K562 (cell line): ENCODE measurements at regions not wholly inside any gene's neighbourhood (a gene's known extent, or its start where the extent isn't known, plus 50 kb on each side); places are given as distances from the start of the nearest gene placed in this dataset.

ENCODE experiments used
- ATAC-seq: fragments of 200-7000 bp; cut with Tn5 transposase; 3 replicates; pipeline ENCODE4 v1.9.1; 2020; ENCODE audit warnings: moderate library complexity
- BruUV-seq: library from RNA; stranded (reverse); fragments of 400-500 nt; replicated peaks from 2 replicates; lab custom pipeline; 2021; lab: Mats Ljungman, UMichigan
- CTCF ChIA-PET: fragments of 300-600 bp; formaldehyde crosslinking; extraction: SDS; loops from one replicate; lab custom pipeline; 2021; ENCODE audit warnings: low intra/inter-chr PET ratio; lab: Yijun Ruan, JAX
- POLR2A ChIA-PET: fragments of 300-600, 350-650 bp; sonication (Branson Sonifier 250); formaldehyde crosslinking; extraction: SDS; loops from one replicate; lab custom pipeline; 2021; ENCODE audit warnings: antibody characterized with exemption, inconsistent platforms; lab: Yijun Ruan, JAX
- DNase-seq, 4 experiments: peaks; one replicate each; pipeline versions ENCODE4 v3.0.0 to v3.0.0-alpha.2; 2011 to 2018; ENCODE audit warnings: low spot score in 3 of 4, mixed read lengths in 3 of 4; ENCODE audit errors: extremely low read depth in 1 of 4
- FAIRE-seq: peaks from 2 replicates; lab custom pipeline; 2011; peaks lifted over from hg19 to GRCh38; lab: Jason Lieb, UNC
- H2AFZ ChIP-seq: 2 replicates; pipeline ENCODE4 v1.6.0; 2011; ENCODE audit warnings: low read depth, low read length, control low read depth, inconsistent platforms
- H3K27ac ChIP-seq: fragments of 200-600 bp; 3 replicates; pipeline ENCODE4 v1.8.0; 2011; ENCODE audit warnings: low read depth, mild to moderate bottlenecking, control low read depth, inconsistent platforms, low read length, moderate library complexity, mixed read lengths; ENCODE audit errors: extremely low read depth
- H3K27me3 ChIP-seq, 2 experiments: fragments of 300-600 bp in 1 of 2; 2 replicates in 1 of 2; 3 replicates in 1 of 2; pipeline versions ENCODE4 v1.6.0 to v1.8.0; 2011; ENCODE audit warnings: inconsistent platforms in 2 of 2, low read length in 2 of 2, mild to moderate bottlenecking in 1 of 2, mixed read lengths in 1 of 2, moderate library complexity in 1 of 2; ENCODE audit not compliant: control insufficient read depth in 2 of 2, insufficient read depth in 2 of 2
- H3K36me3 ChIP-seq: fragments of 300-600 bp; 3 replicates; pipeline ENCODE4 v1.8.0; 2011; ENCODE audit warnings: mild to moderate bottlenecking, low read length, inconsistent platforms; ENCODE audit not compliant: control insufficient read depth, insufficient read depth
- H3K4me1 ChIP-seq, 2 experiments: fragments of 200-600 bp in 1 of 2; replicated peaks in 1 of 2; 2 replicates in 1 of 2; 3 replicates in 1 of 2; pipeline versions ENCODE4 v1.5.1 to v1.8.0; 2011; ENCODE audit warnings: inconsistent platforms in 2 of 2, low read length in 2 of 2, mild to moderate bottlenecking in 1 of 2, mixed read lengths in 1 of 2, moderate library complexity in 1 of 2; ENCODE audit not compliant: control insufficient read depth in 2 of 2, insufficient read depth in 2 of 2
- H3K4me2 ChIP-seq: 2 replicates; pipeline ENCODE4 v1.6.1; 2011; ENCODE audit warnings: low read length, control low read depth, inconsistent platforms, mixed read lengths; ENCODE audit not compliant: insufficient read depth
- H3K4me3 ChIP-seq: fragments of 200-600 bp; sonication (generic), shearing (Covaris generic); 2 replicates; pipeline ENCODE4 v1.5.1; 2016; ENCODE audit warnings: control low read depth, inconsistent platforms
- H3K79me2 ChIP-seq: fragments of 200-600 bp; 3 replicates; pipeline ENCODE4 v1.8.0; 2011; ENCODE audit warnings: low read length, inconsistent platforms; ENCODE audit not compliant: control insufficient read depth, insufficient read depth
- H3K9ac ChIP-seq, 2 experiments: 2 replicates each; pipeline versions ENCODE4 v1.6.0 to v1.6.1; 2011; ENCODE audit warnings: low read depth in 2 of 2, low read length in 2 of 2, control low read depth in 1 of 2, inconsistent platforms in 1 of 2, mild to moderate bottlenecking in 1 of 2, mixed read lengths in 1 of 2; ENCODE audit not compliant: insufficient read depth in 1 of 2
- H3K9me1 ChIP-seq: one replicate; pipeline ENCODE4 v1.6.0; 2011; ENCODE audit warnings: inconsistent platforms, mild to moderate bottlenecking, low read length, moderate library complexity; ENCODE audit not compliant: control insufficient read depth, insufficient read depth
- H3K9me3 ChIP-seq: replicated peaks from 2 replicates; pipeline ENCODE4 v1.5.1; 2011; ENCODE audit warnings: low read depth, low read length, inconsistent platforms; ENCODE audit not compliant: control insufficient read depth, insufficient read depth
- H4K20me1 ChIP-seq: replicated peaks from 2 replicates; pipeline ENCODE4 v1.6.1; 2011; ENCODE audit warnings: low read length, inconsistent platforms, mixed read lengths; ENCODE audit not compliant: control insufficient read depth, insufficient read depth
- CHD1 ChIP-seq: fragments of 200-600 bp; sonication (generic); IDR thresholded peaks from one replicate; pipeline ENCODE4 v1.6.1; 2012; ENCODE audit warnings: mild to moderate bottlenecking, moderate library complexity, low read length, inconsistent platforms
- HSF4 ChIP-seq: fragments of 250-450 bp; sonication (Bioruptor Pico); IDR thresholded peaks from 2 replicates; pipeline ENCODE4 v2.1.2; 2022; ENCODE audit warnings: mild to moderate bottlenecking, moderate library complexity, borderline replicate concordance
- JUNB ChIP-seq: fragments of 450-650 bp; formaldehyde crosslinking; conservative IDR thresholded peaks from 2 replicates; pipeline ENCODE4 v1.4.0; 2020; ENCODE audit warnings: mild to moderate bottlenecking
- KAT7 ChIP-seq: sonication (generic); formaldehyde crosslinking; IDR thresholded peaks from 2 replicates; pipeline ENCODE4 v1.8.0; 2022; ENCODE audit warnings: missing genetic modification reagents, mild to moderate bottlenecking, borderline replicate concordance
- MECOM ChIP-seq: fragments of 250-450 bp; sonication (Bioruptor Pico); IDR thresholded peaks from 2 replicates; pipeline ENCODE4 v1.8.0; 2022; ENCODE audit warnings: inconsistent platforms
- NR4A1 ChIP-seq, 2 experiments: fragments of 250-450 bp in 1 of 2; fragments of 450-650 bp in 1 of 2; sonication (Bioruptor Pico) in 1 of 2; IDR thresholded peaks; 2 replicates each; pipeline versions ENCODE4 v1.4.0 to v1.6.1; 2016 to 2020; ENCODE audit warnings: mild to moderate bottlenecking in 2 of 2, missing compliant biosample characterization in 1 of 2, missing genetic modification characterization in 1 of 2, moderate library complexity in 1 of 2
- RBM25 ChIP-seq: fragments of 200-400 bp; formaldehyde crosslinking; IDR thresholded peaks from 2 replicates; pipeline ENCODE4 v1.6.1; 2018; ENCODE audit warnings: low read length, low read depth, moderate library complexity; ENCODE audit not compliant: severe bottlenecking
- TCFL5 ChIP-seq: fragments of 250-450 bp; sonication (Bioruptor Pico); conservative IDR thresholded peaks from 2 replicates; pipeline ENCODE4 v1.6.1; 2021; ENCODE audit warnings: mild to moderate bottlenecking, moderate library complexity, matching md5 sums
- ZFP36 ChIP-seq: fragments of 150-350 bp; IDR thresholded peaks from 2 replicates; pipeline ENCODE4 v1.6.1; 2018; ENCODE audit warnings: low read length, low read depth; ENCODE audit not compliant: partially characterized antibody
- WGBS: fragments of 100-300 bp; shearing (Covaris generic); methylation state at CpG from one replicate; pipeline ENCODE4 v1.1.6; 2016; ENCODE audit warnings: low coverage, mixed read lengths; ENCODE audit not compliant: insufficient coverage; ENCODE audit errors: missing lambda C conversion rate; 5-methylcytosine and 5-hydroxymethylcytosine counted together
- in situ Hi-C: fragments of 300-500 bp; cut with MboI; formaldehyde crosslinking; loops from 4 replicates; pipeline ENCODE4 v1.15.0; 2018; ENCODE audit warnings: inconsistent platforms, mixed read lengths
- intact Hi-C: fragments of 100-400 bp; cut with micrococcal nuclease; formaldehyde crosslinking; loops from 2 replicates; pipeline ENCODE4 v1.14.2; 2022
- TF ChIP-seq, protein P1 (sequence below): sonication (generic); formaldehyde crosslinking; IDR thresholded peaks from 2 replicates; pipeline ENCODE4 v1.8.1; 2023; ENCODE audit warnings: mild to moderate bottlenecking, missing genetic modification reagents
- TF ChIP-seq, protein P2 (sequence below): sonication (generic); formaldehyde crosslinking; IDR thresholded peaks from 2 replicates; pipeline ENCODE4 v1.9.0; 2022; ENCODE audit warnings: mild to moderate bottlenecking, missing genetic modification reagents

- TF ChIP-seq CHD1 (no peak), JUNB (CRISPR knock-in tag) (no peak), MECOM (CRISPR knock-in tag) (no peak), ZFP36 (peak; percentile 59), RBM25 (peak; percentile 72), HSF4 (CRISPR knock-in tag) (no peak), NR4A1 (CRISPR knock-in tag; IDR thresholded peaks at IDR 0.05) (no peak), NR4A1 (tag; IDR thresholded peaks at IDR 0.05) (no peak), TCFL5 (CRISPR knock-in tag) (no peak), KAT7 (no peak)
- TF ChIP-seq, protein P1, sequence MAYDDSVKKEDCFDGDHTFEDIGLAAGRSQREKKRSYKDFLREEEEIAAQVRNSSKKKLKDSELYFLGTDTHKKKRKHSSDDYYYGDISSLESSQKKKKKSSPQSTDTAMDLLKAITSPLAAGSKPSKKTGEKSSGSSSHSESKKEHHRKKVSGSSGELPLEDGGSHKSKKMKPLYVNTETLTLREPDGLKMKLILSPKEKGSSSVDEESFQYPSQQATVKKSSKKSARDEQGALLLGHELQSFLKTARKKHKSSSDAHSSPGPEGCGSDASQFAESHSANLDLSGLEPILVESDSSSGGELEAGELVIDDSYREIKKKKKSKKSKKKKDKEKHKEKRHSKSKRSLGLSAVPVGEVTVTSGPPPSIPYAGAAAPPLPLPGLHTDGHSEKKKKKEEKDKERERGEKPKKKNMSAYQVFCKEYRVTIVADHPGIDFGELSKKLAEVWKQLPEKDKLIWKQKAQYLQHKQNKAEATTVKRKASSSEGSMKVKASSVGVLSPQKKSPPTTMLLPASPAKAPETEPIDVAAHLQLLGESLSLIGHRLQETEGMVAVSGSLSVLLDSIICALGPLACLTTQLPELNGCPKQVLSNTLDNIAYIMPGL = no peak
- TF ChIP-seq, protein P2, sequence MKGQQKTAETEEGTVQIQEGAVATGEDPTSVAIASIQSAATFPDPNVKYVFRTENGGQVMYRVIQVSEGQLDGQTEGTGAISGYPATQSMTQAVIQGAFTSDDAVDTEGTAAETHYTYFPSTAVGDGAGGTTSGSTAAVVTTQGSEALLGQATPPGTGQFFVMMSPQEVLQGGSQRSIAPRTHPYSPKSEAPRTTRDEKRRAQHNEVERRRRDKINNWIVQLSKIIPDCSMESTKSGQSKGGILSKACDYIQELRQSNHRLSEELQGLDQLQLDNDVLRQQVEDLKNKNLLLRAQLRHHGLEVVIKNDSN (CRISPR knock-in tag) = no peak
Observed at GRCh38 chr10:115028419-115028818, 64.7 kb upstream of the ATRNL1 start.

More at GRCh38 chr10:115028419-115028818, 64.7 kb upstream of the ATRNL1 start:
- Histone ChIP-seq H3K27me3 (peaks cover 0 to 5% of the 10 kb centered on the region in 2 experiments; a peak in 1 of 5 replicates), H3K4me1 (no peaks in the 10 kb centered on the region), H4K20me1 (no peaks in the 10 kb centered on the region), H3K27ac (no peak overlapping the region), H3K4me3 (no peak overlapping the region), H3K4me2 (no peak overlapping the region), H3K79me2 (no peaks in the 10 kb centered on the region), H3K36me3 (no peaks in the 10 kb centered on the region), H3K9me3 (no peaks in the 10 kb centered on the region), H3K9ac (no peak overlapping the region), H3K9me1 (no peaks in the 10 kb centered on the region), H2AFZ (no peak overlapping the region)
- POLR2A ChIA-PET = no interaction called here
- CTCF ChIA-PET = no interaction called here
- in situ Hi-C loops (no loop called here), intact Hi-C loops (loop anchor here (10.0 kb wide), 1 partner anchor 154 kb away; no protein-coding TSS in a partner anchor)
- DNase-seq (no peak), ATAC-seq (no peak), FAIRE-seq (no peak)
- no TSS peak for BruUV-seq
- 0% methylated on average over 1 of the region's 1 CpG for WGBS
